CD14-positive monocyte (primary cell): ENCODE measurements at regions not wholly inside any gene's neighbourhood (a gene's known extent, or its start where the extent isn't known, plus 50 kb on each side); places are given as distances from the start of the nearest gene placed in this dataset.

Experiments
- DNase-seq, 3 donors: peaks; one replicate each; pipeline ENCODE4 v3.0.0-alpha.2; 2011 to 2022
- H2AFZ ChIP-seq: 2 replicates; pipeline ENCODE4 v1.6.0; 2012; ENCODE audit warnings: mild to moderate bottlenecking, low read depth, low read length, inconsistent platforms; ENCODE audit not compliant: insufficient read depth, poor library complexity, severe bottlenecking
- H3K27ac ChIP-seq, 2 donors: 1 replicate in 1 of 2; 2 replicates in 1 of 2; pipeline ENCODE4 v1.5.1; 2012 to 2013; ENCODE audit warnings: low read length in 2 of 2, control low read depth in 1 of 2, inconsistent platforms in 1 of 2, low read depth in 1 of 2, mild to moderate bottlenecking in 1 of 2
- H3K27me3 ChIP-seq, 2 donors: one replicate each; pipeline versions ENCODE4 v1.6.0 to v1.6.1; 2011 to 2013; ENCODE audit warnings: low read length in 2 of 2; ENCODE audit not compliant: control insufficient read depth in 2 of 2, insufficient read depth in 2 of 2
- H3K36me3 ChIP-seq, 2 donors: replicated peaks in 1 of 2; 1 replicate in 1 of 2; 2 replicates in 1 of 2; pipeline versions ENCODE4 v1.5.1 to v1.6.1; 2012 to 2013; ENCODE audit warnings: low read length in 2 of 2, control low read depth in 1 of 2, inconsistent platforms in 1 of 2, mild to moderate bottlenecking in 1 of 2; ENCODE audit not compliant: insufficient read depth in 2 of 2, control insufficient read depth in 1 of 2
- H3K4me1 ChIP-seq, 2 donors: 1 replicate in 1 of 2; 2 replicates in 1 of 2; pipeline versions ENCODE4 v1.5.1 to v1.6.1; 2012 to 2013; ENCODE audit warnings: low read length in 2 of 2, control low read depth in 1 of 2, inconsistent platforms in 1 of 2, mild to moderate bottlenecking in 1 of 2, moderate library complexity in 1 of 2; ENCODE audit not compliant: insufficient read depth in 2 of 2, control insufficient read depth in 1 of 2
- H3K4me2 ChIP-seq: replicated peaks from 2 replicates; pipeline ENCODE3; 2012; ENCODE audit warnings: low read length, moderate library complexity, mild to moderate bottlenecking; ENCODE audit not compliant: poor library complexity, severe bottlenecking; ENCODE audit errors: extremely low read depth
- H3K4me3 ChIP-seq, 3 experiments: fragments of 200-600 bp in 1 of 3; sonication (generic) in 1 of 3; replicated peaks in 1 of 3; 1 replicate in 2 of 3; 2 replicates in 1 of 3; pipeline ENCODE4 v1.5.1; 2011 to 2013; ENCODE audit warnings: low read length in 3 of 3, mild to moderate bottlenecking in 3 of 3, control low read depth in 2 of 3, low read depth in 2 of 3, inconsistent platforms in 1 of 3, moderate library complexity in 1 of 3
- H3K79me2 ChIP-seq: 2 replicates; pipeline ENCODE4 v1.6.0; 2012; ENCODE audit warnings: mild to moderate bottlenecking, control low read depth, inconsistent platforms, low read length, moderate library complexity; ENCODE audit not compliant: insufficient read depth
- H3K9ac ChIP-seq: 2 replicates; pipeline ENCODE4 v1.6.0; 2017; ENCODE audit warnings: low read length, mild to moderate bottlenecking; ENCODE audit not compliant: insufficient read depth, poor library complexity, severe bottlenecking
- H3K9me3 ChIP-seq, 2 donors: replicated peaks in 1 of 2; 1 replicate in 1 of 2; 2 replicates in 1 of 2; pipeline versions ENCODE4 v1.5.1 to v1.6.1; 2012 to 2013; ENCODE audit warnings: low read length in 2 of 2, control low read depth in 1 of 2; ENCODE audit not compliant: control insufficient read depth in 1 of 2, insufficient read depth in 1 of 2
- H4K20me1 ChIP-seq: 2 replicates; pipeline ENCODE4 v1.6.0; 2012; ENCODE audit warnings: mild to moderate bottlenecking, low read length, control low read depth, moderate library complexity; ENCODE audit not compliant: insufficient read depth
- H3K27ac Mint-ChIP-seq, 7 donors: one replicate each; pipeline ENCODE4 v1.8.0; 2020; ENCODE audit warnings: mild to moderate bottlenecking in 7 of 7, mixed read lengths in 7 of 7, moderate library complexity in 6 of 7, inconsistent platforms in 2 of 7
- H3K27me3 Mint-ChIP-seq, 3 donors: one replicate each; pipeline ENCODE4 v1.8.0; 2021 to 2022; ENCODE audit warnings: low read depth in 3 of 3, mild to moderate bottlenecking in 3 of 3, mixed read lengths in 3 of 3, moderate library complexity in 3 of 3, inconsistent platforms in 1 of 3
- H3K36me3 Mint-ChIP-seq, 2 donors: one replicate each; pipeline ENCODE4 v1.8.0; 2020; ENCODE audit warnings: mixed read lengths in 2 of 2, inconsistent platforms in 1 of 2, mild to moderate bottlenecking in 1 of 2
- H3K4me1 Mint-ChIP-seq: one replicate; pipeline ENCODE4 v1.8.0; 2020; ENCODE audit warnings: mild to moderate bottlenecking, mixed read lengths
- H3K4me3 Mint-ChIP-seq, 2 donors: one replicate each; pipeline ENCODE4 v1.8.0; 2020; ENCODE audit warnings: mild to moderate bottlenecking in 2 of 2, mixed read lengths in 2 of 2, moderate library complexity in 1 of 2
- H3K9me3 Mint-ChIP-seq, 7 donors: one replicate each; pipeline ENCODE4 v1.8.0; 2020 to 2022; ENCODE audit warnings: mixed read lengths in 7 of 7, mild to moderate bottlenecking in 6 of 7, moderate library complexity in 6 of 7, inconsistent platforms in 2 of 7
- CTCF ChIP-seq: fragments of 200-600 bp; IDR thresholded peaks from one replicate; pipeline ENCODE4 v1.8.0; 2022; ENCODE audit warnings: antibody characterized with exemption, mild to moderate bottlenecking
- WGBS: methylation state at CpG from one replicate; pipeline ENCODE4 v1.1.5; 2013; ENCODE audit warnings: missing lambda C conversion rate; ENCODE audit not compliant: insufficient coverage; 5-methylcytosine and 5-hydroxymethylcytosine counted together
- intact Hi-C, 2 donors: fragments of 100-400 bp; cut with micrococcal nuclease; formaldehyde crosslinking; loops; one replicate each; pipeline versions ENCODE4 v1.15.0 to v1.15.1; 2023

GRCh38 chr13:103354171-103354570 lies 288.0 kb upstream of the SLC10A2 start:
- no peak overlapping the region for H3K4me2 ChIP-seq
- no peak overlapping the region for H2AFZ ChIP-seq
- no peak overlapping the region for H3K27ac ChIP-seq
- TF ChIP-seq CTCF = no peak
- Mint-ChIP-seq H3K36me3 (no peaks in the 10 kb centered on the region), H3K4me3 (no peak overlapping the region), H3K4me1 (no peaks in the 10 kb centered on the region), H3K27me3 (peaks cover 0 to 5% (median 0%) of the 10 kb centered on the region in 3 donors), H3K27ac (no peak overlapping the region), H3K9me3 (peaks cover 0 to 19% (median 3%) of the 10 kb centered on the region in 7 donors)
- whole genome bisulfite sequencing = 60% methylated on average over 1 of the region's 2 CpGs
- peaks cover 0 to 5% of the 10 kb centered on the region in 2 donors for H3K9me3 ChIP-seq
- no peaks in the 10 kb centered on the region for H3K79me2 ChIP-seq
- DNase-seq = no peak
- H4K20me1 ChIP-seq = no peaks in the 10 kb centered on the region
- intact Hi-C loops = no loop called here
- H3K4me1 ChIP-seq = no peaks in the 10 kb centered on the region
- H3K4me3 ChIP-seq = no peak overlapping the region
- H3K9ac ChIP-seq = no peak overlapping the region
- no peaks in the 10 kb centered on the region for H3K36me3 ChIP-seq
- no peaks in the 10 kb centered on the region for H3K27me3 ChIP-seq

GRCh38 chr13:103351035-103351828 lies 285.0 kb upstream of the SLC10A2 start:
- TF ChIP-seq CTCF = no peak

More at GRCh38 chr13:103351035-103351828, 285.0 kb upstream of the SLC10A2 start:
- no peak overlapping the region for H2AFZ ChIP-seq
- H3K27ac ChIP-seq = no peak overlapping the region
- DNase-seq = no peak
- H3K79me2 ChIP-seq = no peaks in the 10 kb centered on the region
- no peaks in the 10 kb centered on the region for H4K20me1 ChIP-seq
- intact Hi-C loops = no loop called here
- H3K9me3 ChIP-seq = peaks cover 2 to 5% of the 10 kb centered on the region in 2 donors
- 49% methylated on average over 4 of the region's 10 CpGs for WGBS
- no peak overlapping the region for H3K4me3 Mint-ChIP-seq
- no peak overlapping the region for H3K9ac ChIP-seq
- no peaks in the 10 kb centered on the region for H3K4me1 ChIP-seq
- H3K9me3 Mint-ChIP-seq = peaks cover 0 to 19% (median 5%) of the 10 kb centered on the region in 7 donors
- H3K36me3 ChIP-seq = no peaks in the 10 kb centered on the region
- no peaks in the 10 kb centered on the region for H3K27me3 ChIP-seq
- H3K4me1 Mint-ChIP-seq = no peaks in the 10 kb centered on the region
- no peaks in the 10 kb centered on the region for H3K36me3 Mint-ChIP-seq
- no peak overlapping the region for H3K4me3 ChIP-seq
- H3K27me3 Mint-ChIP-seq = peaks cover 0 to 4% (median 0%) of the 10 kb centered on the region in 3 donors
- no peak overlapping the region for H3K4me2 ChIP-seq
- no peak overlapping the region for H3K27ac Mint-ChIP-seq
